ENCODE measurements at regions not wholly inside any gene's neighbourhood (a gene's known extent, or its start where the extent isn't known, plus 50 kb on each side); places are given as distances from the start of the nearest gene placed in this dataset.
"Not testable (repeated sequence)": the region's sequence is repeated elsewhere in the genome, so short reads cannot be mapped to it uniquely, and the experiment has no call there.

- Mint-ChIP-seq H3K27ac (no peak overlapping the region), H3K4me3 (no peak overlapping the region), H3K4me1 (peaks cover 13% of the 10 kb centered on the region), H3K9me3 (peaks cover 5 to 8% of the 10 kb centered on the region in 2 donors), H3K27me3 (no peaks in the 10 kb centered on the region)
- DNase-seq (no peak), ATAC-seq (peak; percentile 69)
These were observed 224.0 kb upstream of the CBLB start for GRCh38 chr3:106092792-106093191.

GRCh38 chr3:106093616-106094015, 224.8 kb upstream of the CBLB start:
- Mint-ChIP-seq H3K4me3 (no peak overlapping the region), H3K27me3 (no peaks in the 10 kb centered on the region), H3K4me1 (peaks cover 14% of the 10 kb centered on the region), H3K27ac (no peak overlapping the region), H3K9me3 (peaks cover 5 to 8% of the 10 kb centered on the region in 2 donors)
- DNase-seq = no peak
- ATAC-seq = no peak

GRCh38 chr3:106097817-106098435, 229.1 kb upstream of the CBLB start:
- DNase-seq (no peak), ATAC-seq (no peak)
- no peaks in the 10 kb centered on the region for H3K27me3 Mint-ChIP-seq
- peaks cover 14% of the 10 kb centered on the region for H3K4me1 Mint-ChIP-seq
- no peak overlapping the region for H3K4me3 Mint-ChIP-seq
- H3K27ac Mint-ChIP-seq = no peak overlapping the region
- H3K9me3 Mint-ChIP-seq = peaks cover 28 to 43% of the 10 kb centered on the region in 2 donors

GRCh38 chr3:106103383-106103782, 234.6 kb upstream of the CBLB start:
- no peaks in the 10 kb centered on the region for H3K4me1 Mint-ChIP-seq
- no peak overlapping the region for H3K27ac Mint-ChIP-seq
- no peak for DNase-seq
- H3K9me3 Mint-ChIP-seq = peaks cover 34 to 46% of the 10 kb centered on the region in 2 donors
- no peak for ATAC-seq
- H3K4me3 Mint-ChIP-seq = no peak overlapping the region
- H3K27me3 Mint-ChIP-seq = no peaks in the 10 kb centered on the region

- Mint-ChIP-seq H3K9me3 (peaks cover 34 to 46% of the 10 kb centered on the region in 2 donors), H3K27ac (no peak overlapping the region), H3K4me3 (no peak overlapping the region), H3K27me3 (no peaks in the 10 kb centered on the region), H3K4me1 (peaks cover 6% of the 10 kb centered on the region)
- ATAC-seq = no peak
- DNase-seq = no peak
These were observed 235.3 kb upstream of the CBLB start for GRCh38 chr3:106104078-106104477.

- no peak overlapping the region for H3K4me3 Mint-ChIP-seq
These were observed 240.1 kb upstream of the CBLB start for GRCh38 chr3:106108925-106109324.

GRCh38 chr3:106112561-106112960, 243.7 kb upstream of the CBLB start:
- H3K4me1 Mint-ChIP-seq = peaks cover 20% of the 10 kb centered on the region
- not testable (repeated sequence) for ATAC-seq, H3K27me3 Mint-ChIP-seq, DNase-seq, H3K4me3 Mint-ChIP-seq, H3K9me3 Mint-ChIP-seq, H3K27ac Mint-ChIP-seq

More at GRCh38 chr3:106108925-106109324, 240.1 kb upstream of the CBLB start:
- peaks cover under 1 to 8% of the 10 kb centered on the region in 2 donors for H3K9me3 Mint-ChIP-seq
- DNase-seq (no peak), ATAC-seq (no peak)
- H3K4me1 Mint-ChIP-seq = peaks cover 14% of the 10 kb centered on the region
- H3K27me3 Mint-ChIP-seq = no peaks in the 10 kb centered on the region
- H3K27ac Mint-ChIP-seq = no peak overlapping the region

GRCh38 chr3:106113747-106114146, 244.9 kb upstream of the CBLB start:
- Mint-ChIP-seq H3K9me3 (peaks cover 4 to 6% of the 10 kb centered on the region in 2 donors), H3K27ac (no peak overlapping the region), H3K27me3 (no peaks in the 10 kb centered on the region), H3K4me1 (peaks cover 25% of the 10 kb centered on the region), H3K4me3 (no peak overlapping the region)
- ATAC-seq (no peak), DNase-seq (no peak)

- ATAC-seq (no peak), DNase-seq (no peak)
- Mint-ChIP-seq H3K4me3 (no peak overlapping the region), H3K27me3 (no peaks in the 10 kb centered on the region), H3K9me3 (peaks cover 4 to 6% of the 10 kb centered on the region in 2 donors), H3K4me1 (peaks cover 26% of the 10 kb centered on the region), H3K27ac (no peak overlapping the region)
These were observed 245.4 kb upstream of the CBLB start for GRCh38 chr3:106114220-106114619.

- DNase-seq (no peak), ATAC-seq (no peak)
These were observed 246.0 kb upstream of the CBLB start for GRCh38 chr3:106114848-106115247.

GRCh38 chr3:106115557-106115956, 246.7 kb upstream of the CBLB start:
- no peak overlapping the region for H3K4me3 Mint-ChIP-seq
- no peak for DNase-seq
- peaks cover 4 to 6% of the 10 kb centered on the region in 2 donors for H3K9me3 Mint-ChIP-seq
- ATAC-seq = no peak
- no peak overlapping the region for H3K27ac Mint-ChIP-seq
- H3K27me3 Mint-ChIP-seq = no peaks in the 10 kb centered on the region
- H3K4me1 Mint-ChIP-seq = peaks cover 32% of the 10 kb centered on the region

More at GRCh38 chr3:106114848-106115247, 246.0 kb upstream of the CBLB start:
- H3K27ac Mint-ChIP-seq = no peak overlapping the region
- H3K4me3 Mint-ChIP-seq = no peak overlapping the region
- peaks cover 26% of the 10 kb centered on the region for H3K4me1 Mint-ChIP-seq
- H3K9me3 Mint-ChIP-seq = peaks cover 4 to 6% of the 10 kb centered on the region in 2 donors
- no peaks in the 10 kb centered on the region for H3K27me3 Mint-ChIP-seq

- no peak for DNase-seq
These were observed 248.1 kb upstream of the CBLB start for GRCh38 chr3:106116733-106117489.

GRCh38 chr3:106117490-106117858, 248.7 kb upstream of the CBLB start:
- no peak overlapping the region for H3K27ac Mint-ChIP-seq
- H3K27me3 Mint-ChIP-seq = no peaks in the 10 kb centered on the region
- peaks cover 4 to 6% of the 10 kb centered on the region in 2 donors for H3K9me3 Mint-ChIP-seq
- no peak for ATAC-seq
- peaks cover 36% of the 10 kb centered on the region for H3K4me1 Mint-ChIP-seq
- no peak overlapping the region for H3K4me3 Mint-ChIP-seq
- DNase-seq = no peak

More at GRCh38 chr3:106116733-106117489, 248.1 kb upstream of the CBLB start:
- Mint-ChIP-seq H3K4me1 (peaks cover 36% of the 10 kb centered on the region), H3K9me3 (peaks cover 4 to 6% of the 10 kb centered on the region in 2 donors), H3K4me3 (no peak overlapping the region), H3K27me3 (no peaks in the 10 kb centered on the region), H3K27ac (no peak overlapping the region)
- no peak for ATAC-seq

GRCh38 chr3:106119614-106120082, 250.8 kb upstream of the CBLB start:
- Mint-ChIP-seq H3K27ac (peak overlapping the region; percentile 60 to 75), H3K4me1 (peaks cover 36% of the 10 kb centered on the region), H3K9me3 (peaks cover 0 to 6% of the 10 kb centered on the region in 2 donors), H3K27me3 (no peaks in the 10 kb centered on the region), H3K4me3 (peak overlapping the region; percentile 14 to 43)
- DNase-seq (peak; percentile 20 to 31), ATAC-seq (peak; percentile 97)

GRCh38 chr3:106120356-106120755, 251.5 kb upstream of the CBLB start:
- no peak overlapping the region for H3K27ac Mint-ChIP-seq
- ATAC-seq = no peak
- no peaks in the 10 kb centered on the region for H3K27me3 Mint-ChIP-seq
- peaks cover 0 to 6% of the 10 kb centered on the region in 2 donors for H3K9me3 Mint-ChIP-seq
- no peak overlapping the region for H3K4me3 Mint-ChIP-seq
- H3K4me1 Mint-ChIP-seq = peaks cover 36% of the 10 kb centered on the region
- no peak for DNase-seq
